HFFc6 (cell line): ENCODE measurements at regions not wholly inside any gene's neighbourhood (a gene's known extent, or its start where the extent isn't known, plus 50 kb on each side); places are given as distances from the start of the nearest gene placed in this dataset.

Experiments
- DNase-seq: peaks from one replicate; pipeline ENCODE4 v3.0.0-alpha.2; 2018
- H3K27ac Mint-ChIP-seq: 2 replicates; pipeline ENCODE4 v1.8.0; 2020; ENCODE audit warnings: mild to moderate bottlenecking, mixed read lengths
- H3K27me3 Mint-ChIP-seq: 2 replicates; pipeline ENCODE4 v1.8.0; 2021; ENCODE audit warnings: mild to moderate bottlenecking, moderate library complexity, mixed read lengths; ENCODE audit not compliant: insufficient read depth
- H3K36me3 Mint-ChIP-seq: 2 replicates; pipeline ENCODE4 v1.8.0; 2021; ENCODE audit warnings: low read depth, mixed read lengths
- H3K4me1 Mint-ChIP-seq: 2 replicates; pipeline ENCODE4 v1.8.0; 2020; ENCODE audit warnings: low read depth, mixed read lengths
- H3K4me3 Mint-ChIP-seq: 2 replicates; pipeline ENCODE4 v1.8.0; 2020; ENCODE audit warnings: mild to moderate bottlenecking, moderate library complexity, mixed read lengths
- H3K9me3 Mint-ChIP-seq: 2 replicates; pipeline ENCODE4 v1.8.0; 2020; ENCODE audit warnings: mild to moderate bottlenecking, mixed read lengths
- CTCF ChIP-seq: fragments of 200-600 bp; sonication (generic); IDR thresholded peaks from 2 replicates; pipeline ENCODE4 v1.5.0; 2021; ENCODE audit warnings: antibody characterized with exemption, mild to moderate bottlenecking

- Mint-ChIP-seq H3K9me3 (no peaks in the 10 kb centered on the region), H3K27me3 (peaks cover 3% of the 10 kb centered on the region), H3K36me3 (no peaks in the 10 kb centered on the region), H3K27ac (no peak overlapping the region), H3K4me1 (peaks cover 38% of the 10 kb centered on the region), H3K4me3 (no peak overlapping the region)
- no peak for DNase-seq
- no peak for TF ChIP-seq CTCF
Observed at GRCh38 chr2:100765481-100765880, 54.5 kb upstream of the NPAS2 start.

GRCh38 chr2:100766256-100766655 is 53.7 kb upstream of the NPAS2 start:
- Mint-ChIP-seq H3K4me1 (peaks cover 38% of the 10 kb centered on the region), H3K27me3 (peaks cover 3% of the 10 kb centered on the region), H3K9me3 (no peaks in the 10 kb centered on the region), H3K27ac (peak overlapping the region; percentile 85), H3K36me3 (no peaks in the 10 kb centered on the region), H3K4me3 (peak overlapping the region; percentile 67)
- TF ChIP-seq CTCF = no peak
- no peak for DNase-seq

GRCh38 chr2:100766806-100767205 is 53.1 kb upstream of the NPAS2 start:
- Mint-ChIP-seq H3K27me3 (peaks cover 3% of the 10 kb centered on the region), H3K4me3 (peak overlapping the region; percentile 67), H3K27ac (peak overlapping the region; percentile 85), H3K9me3 (no peaks in the 10 kb centered on the region), H3K4me1 (peaks cover 38% of the 10 kb centered on the region), H3K36me3 (no peaks in the 10 kb centered on the region)
- no peak for DNase-seq
- no peak for TF ChIP-seq CTCF

GRCh38 chr2:100767224-100767653 is 52.7 kb upstream of the NPAS2 start:
- H3K27me3 Mint-ChIP-seq = peaks cover 3% of the 10 kb centered on the region
- peak overlapping the region; percentile 67 for H3K4me3 Mint-ChIP-seq
- H3K9me3 Mint-ChIP-seq = no peaks in the 10 kb centered on the region
- no peaks in the 10 kb centered on the region for H3K36me3 Mint-ChIP-seq
- peak overlapping the region; percentile 85 for H3K27ac Mint-ChIP-seq
- peak; percentile 90 for DNase-seq
- no peak for TF ChIP-seq CTCF
- H3K4me1 Mint-ChIP-seq = peaks cover 41% of the 10 kb centered on the region

GRCh38 chr2:100767810-100768806 is 51.8 kb upstream of the NPAS2 start:
- no peaks in the 10 kb centered on the region for H3K9me3 Mint-ChIP-seq
- H3K4me3 Mint-ChIP-seq = no peak overlapping the region
- TF ChIP-seq CTCF = no peak
- peak overlapping the region; percentile 85 for H3K27ac Mint-ChIP-seq
- no peaks in the 10 kb centered on the region for H3K36me3 Mint-ChIP-seq
- peaks cover 3% of the 10 kb centered on the region; the same call in 1 of the 2 replicates for H3K27me3 Mint-ChIP-seq
- peaks cover 49% of the 10 kb centered on the region for H3K4me1 Mint-ChIP-seq
- DNase-seq = no peak
